Spleen (tissue), 7 donors: ENCODE measurements at regions not wholly inside any gene's neighbourhood (a gene's known extent, or its start where the extent isn't known, plus 50 kb on each side); places are given as distances from the start of the nearest gene placed in this dataset.

Source experiments
- CTCF ChIP-seq, 11 experiments: fragments of 200-600 bp in 7 of 11; fragments of 450-650 bp in 4 of 11; sonication (generic) in 4 of 11; IDR thresholded peaks in 8 of 11; conservative IDR thresholded peaks in 3 of 11; 1 replicate in 7 of 11; 2 replicates in 4 of 11; pipeline versions ENCODE4 v1.4.0 to v1.8.0; 2016 to 2021; ENCODE audit warnings: antibody characterized with exemption in 11 of 11, inconsistent platforms in 4 of 11, mild to moderate bottlenecking in 1 of 11
- POLR2A ChIP-seq, 3 donors: fragments of 450-650 bp; IDR thresholded peaks; one replicate each; pipeline ENCODE4 v1.5.1; 2017; ENCODE audit warnings: antibody characterized with exemption in 3 of 3, mild to moderate bottlenecking in 1 of 3
- POLR2AphosphoS5 ChIP-seq, 3 donors: sonication (generic); formaldehyde crosslinking; IDR thresholded peaks; one replicate each; pipeline ENCODE4 v1.5.1; 2017; ENCODE audit warnings: antibody characterized with exemption in 3 of 3
- donor health status: DM: no; HTN: no; CAD: no; lungs with moderate emphysema.
- donor health status: DM: no; HTN: no; CAD: no.
- donor health status: DM: no; HTN: no; CAD: no.

GRCh38 chr4:187059895-187060294, 336.2 kb upstream of the FAT1 start:
- no peak for TF ChIP-seq POLR2A (IDR thresholded peaks at IDR 0.05)
- no peak for TF ChIP-seq CTCF (IDR thresholded peaks at IDR 0.05 in 8 of 11, conservative IDR thresholded peaks at IDR 0.05 in 3 of 11)
- TF ChIP-seq POLR2AphosphoS5 (IDR thresholded peaks at IDR 0.05): no peak
